PC-9 (cell line): ENCODE measurements at regions not wholly inside any gene's neighbourhood (a gene's known extent, or its start where the extent isn't known, plus 50 kb on each side); places are given as distances from the start of the nearest gene placed in this dataset.
"Not testable (repeated sequence)": the region's sequence is repeated elsewhere in the genome, so short reads cannot be mapped to it uniquely, and the experiment has no call there.

ENCODE experiments used
- BruUV-seq: library from RNA; stranded (reverse); fragments of 400-500 nt; replicated peaks from 2 replicates; lab custom pipeline; 2021; lab: Mats Ljungman, UMichigan
- CTCF ChIA-PET: fragments of 300-600 bp; sonication (Branson Sonifier 250); formaldehyde crosslinking; loops from one replicate; lab custom pipeline; 2022; ENCODE audit warnings: antibody characterized with exemption; lab: Charles Lee
- POLR2A ChIA-PET: fragments of 300-600 bp; sonication (Branson Sonifier 250); formaldehyde crosslinking; loops from one replicate; lab custom pipeline; 2022; ENCODE audit warnings: antibody characterized with exemption; ENCODE audit not compliant: unreplicated experiment; lab: Charles Lee
- DNase-seq, 2 experiments: peaks; one replicate each; pipeline versions ENCODE4 v3.0.0 to v3.0.0-alpha.2; 2015 to 2022; ENCODE audit warnings: mixed read lengths in 1 of 2
- H2AFZ ChIP-seq: fragments of 200-600 bp; sonication (generic); 2 replicates; pipeline ENCODE4 v1.8.1; 2017; ENCODE audit warnings: antibody characterized with exemption
- H3F3A ChIP-seq: fragments of 200-600 bp; sonication (generic); 2 replicates; pipeline ENCODE4 v1.8.1; 2017; ENCODE audit warnings: antibody characterized with exemption, mild to moderate bottlenecking, low read depth; ENCODE audit not compliant: insufficient read depth
- H3K27ac ChIP-seq: fragments of 200-600 bp; sonication (generic); 2 replicates; pipeline ENCODE4 v1.6.1; 2016; ENCODE audit warnings: mixed run types
- H3K27me3 ChIP-seq: fragments of 200-600 bp; sonication (generic); 2 replicates; pipeline ENCODE4 v1.6.1; 2016; ENCODE audit warnings: low read depth, mixed run types; ENCODE audit not compliant: insufficient read depth
- H3K36me3 ChIP-seq: fragments of 200-600 bp; sonication (generic); 2 replicates; pipeline ENCODE4 v1.6.1; 2016; ENCODE audit warnings: low read depth, mixed run types
- H3K4me1 ChIP-seq: fragments of 200-600 bp; sonication (generic); replicated peaks from 2 replicates; pipeline ENCODE4 v1.6.1; 2016; ENCODE audit warnings: mixed run types; ENCODE audit not compliant: insufficient read depth
- H3K4me2 ChIP-seq: fragments of 200-600 bp; sonication (generic); 2 replicates; pipeline ENCODE4 v1.6.1; 2017; ENCODE audit warnings: mixed run types
- H3K4me3 ChIP-seq: fragments of 200-600 bp; sonication (generic); 2 replicates; pipeline ENCODE4 v1.6.1; 2016; ENCODE audit warnings: mixed run types
- H3K79me2 ChIP-seq: fragments of 200-600 bp; sonication (generic); 2 replicates; pipeline ENCODE4 v1.6.1; 2017; ENCODE audit warnings: low read depth, mixed run types
- H3K9me2 ChIP-seq: fragments of 200-600 bp; sonication (generic); 2 replicates; pipeline ENCODE4 v1.8.1; 2017; ENCODE audit warnings: mild to moderate bottlenecking; ENCODE audit not compliant: insufficient read depth
- H3K9me3 ChIP-seq: fragments of 200-600 bp; sonication (generic); 2 replicates; pipeline ENCODE4 v1.8.1; 2016; ENCODE audit warnings: low read depth; ENCODE audit not compliant: insufficient read depth
- H4K20me1 ChIP-seq: fragments of 200-600 bp; sonication (generic); 2 replicates; pipeline ENCODE4 v1.8.1; 2017; ENCODE audit not compliant: insufficient read depth
- CTCF ChIP-seq: fragments of 200-600 bp; sonication (generic); conservative IDR thresholded peaks from 2 replicates; pipeline ENCODE4 v1.6.1; 2017; ENCODE audit warnings: mixed run types, antibody characterized with exemption, mild to moderate bottlenecking, moderate library complexity
- EZH2 ChIP-seq: fragments of 200-600 bp; sonication (generic); IDR thresholded peaks from 2 replicates; pipeline ENCODE4 v1.8.0; 2017; ENCODE audit warnings: antibody characterized with exemption, low read depth
- intact Hi-C: fragments of 100-400 bp; cut with micrococcal nuclease; formaldehyde crosslinking; loops from one replicate; pipeline ENCODE4 v1.10.0; 2022; ENCODE audit not compliant: unreplicated experiment

- ChIA-PET CTCF (no interaction called here), POLR2A (no interaction called here)
- H3K9me3 ChIP-seq = no peaks in the 10 kb centered on the region
- H3K4me1 ChIP-seq = no peaks in the 10 kb centered on the region
- H3K4me3 ChIP-seq = no peak overlapping the region
- intact Hi-C loops = no loop called here
- no peaks in the 10 kb centered on the region for H4K20me1 ChIP-seq
- H3K27ac ChIP-seq = no peak overlapping the region
- H3K79me2 ChIP-seq = no peaks in the 10 kb centered on the region
- no peak overlapping the region for H3K4me2 ChIP-seq
- H3K36me3 ChIP-seq = no peaks in the 10 kb centered on the region
- no peaks in the 10 kb centered on the region for H3F3A ChIP-seq
- DNase-seq = no peak
- no peaks in the 10 kb centered on the region for H3K9me2 ChIP-seq
- no peak overlapping the region for H2AFZ ChIP-seq
- TF ChIP-seq EZH2 = no peak
- no peak for TF ChIP-seq CTCF
- peaks cover 31% of the 10 kb centered on the region for H3K27me3 ChIP-seq
- no TSS peak for BruUV-seq
Observed at GRCh38 chr2:16091576-16092282, 151.4 kb downstream of the MYCN start.

- TF ChIP-seq CTCF = no peak
- no peak for TF ChIP-seq EZH2
- Histone ChIP-seq H3F3A (no peaks in the 10 kb centered on the region), H3K9me2 (no peaks in the 10 kb centered on the region), H3K9me3 (no peaks in the 10 kb centered on the region), H3K4me3 (no peak overlapping the region), H2AFZ (no peak overlapping the region), H3K27me3 (peaks cover 36% of the 10 kb centered on the region), H3K79me2 (no peaks in the 10 kb centered on the region), H3K27ac (no peak overlapping the region), H3K4me2 (no peak overlapping the region), H3K4me1 (no peaks in the 10 kb centered on the region), H4K20me1 (no peaks in the 10 kb centered on the region), H3K36me3 (no peaks in the 10 kb centered on the region)
- ChIA-PET CTCF (no interaction called here), POLR2A (no interaction called here)
- intact Hi-C loops = no loop called here
- DNase-seq = no peak
- BruUV-seq = no TSS peak
Observed at GRCh38 chr2:16090650-16091575, 150.6 kb downstream of the MYCN start.

- H3K4me1 ChIP-seq, H3K9me3 ChIP-seq, H3K36me3 ChIP-seq, H2AFZ ChIP-seq, H3K9me2 ChIP-seq, H3K27ac ChIP-seq, H4K20me1 ChIP-seq, H3K4me2 ChIP-seq, H3K79me2 ChIP-seq, POLR2A ChIA-PET, CTCF ChIA-PET, H3F3A ChIP-seq, H3K4me3 ChIP-seq, intact Hi-C loops, DNase-seq, BruUV-seq: not testable (repeated sequence)
- H3K27me3 ChIP-seq = peaks cover 50% of the 10 kb centered on the region
Observed at GRCh38 chr2:16089491-16089890, 149.1 kb downstream of the MYCN start.
